ENCODE measurements at regions not wholly inside any gene's neighbourhood (a gene's known extent, or its start where the extent isn't known, plus 50 kb on each side); places are given as distances from the start of the nearest gene placed in this dataset.

- Histone ChIP-seq H3K9me2 (replicated peaks; ENCODE audit: insufficient read depth, low read length) (0 out of 2 replicates have a peak, but pooled peaks cover 3% of the 10 kb centered on the region), H3K27ac (ENCODE audit: low read length) (no peak overlapping the region), H3F3A (ENCODE audit: insufficient read depth, low read length) (no peaks in the 10 kb centered on the region), H3K9ac (ENCODE audit: low read length) (no peak overlapping the region), H3K36me3 (replicated peaks; ENCODE audit: insufficient read depth, low read length) (no peaks in the 10 kb centered on the region), H3K4me2 (ENCODE audit: low read depth, low read length) (no peak overlapping the region), H3K9me3 (replicated peaks; ENCODE audit: insufficient read depth, low read length) (no peaks in the 10 kb centered on the region), H2AFZ (ENCODE audit: low read length) (no peak overlapping the region), H3K4me3 (ENCODE audit: low read length) (no peak overlapping the region), H3K4me1 (ENCODE audit: low read length) (no peaks in the 10 kb centered on the region), H3K79me2 (ENCODE audit: low read length) (no peaks in the 10 kb centered on the region), H3K27me3 (replicated peaks; ENCODE audit: insufficient read depth, low read length) (no peaks in the 10 kb centered on the region), H4K20me1 (ENCODE audit: insufficient read depth, low read length) (no peaks in the 10 kb centered on the region)
- no peak for DNase-seq
- TF ChIP-seq EZH2 (optimal IDR thresholded peaks at IDR 0.05; ENCODE audit: low read depth, low read length) (no peak), EZH2phosphoT487 (IDR thresholded peaks at IDR 0.05; ENCODE audit: low read length) (no peak), CTCF (IDR thresholded peaks at IDR 0.05; ENCODE audit: low read length) (no peak)
Observed at GRCh38 chr15:92266796-92267685, 126.6 kb upstream of the ST8SIA2 start.

- Histone ChIP-seq H3K4me3 (ENCODE audit: low read length) (no peak overlapping the region), H3K27ac (ENCODE audit: low read length) (no peak overlapping the region), H3K4me2 (ENCODE audit: low read depth, low read length) (no peak overlapping the region), H3K79me2 (ENCODE audit: low read length) (no peaks in the 10 kb centered on the region), H3K9me2 (replicated peaks; ENCODE audit: insufficient read depth, low read length) (0 out of 2 replicates have a peak, but pooled peaks cover 3% of the 10 kb centered on the region), H3K27me3 (replicated peaks; ENCODE audit: insufficient read depth, low read length) (no peaks in the 10 kb centered on the region), H3F3A (ENCODE audit: insufficient read depth, low read length) (no peaks in the 10 kb centered on the region), H3K36me3 (replicated peaks; ENCODE audit: insufficient read depth, low read length) (no peaks in the 10 kb centered on the region), H3K9ac (ENCODE audit: low read length) (no peak overlapping the region), H4K20me1 (ENCODE audit: insufficient read depth, low read length) (no peaks in the 10 kb centered on the region), H2AFZ (ENCODE audit: low read length) (no peak overlapping the region), H3K4me1 (ENCODE audit: low read length) (no peaks in the 10 kb centered on the region), H3K9me3 (replicated peaks; ENCODE audit: insufficient read depth, low read length) (no peaks in the 10 kb centered on the region)
- DNase-seq: no peak
- TF ChIP-seq EZH2phosphoT487 (IDR thresholded peaks at IDR 0.05; ENCODE audit: low read length) (no peak), EZH2 (optimal IDR thresholded peaks at IDR 0.05; ENCODE audit: low read depth, low read length) (no peak), CTCF (IDR thresholded peaks at IDR 0.05; ENCODE audit: low read length) (no peak)
Observed at GRCh38 chr15:92268900-92269299, 124.8 kb upstream of the ST8SIA2 start.

- DNase-seq: no peak
- no peaks in the 10 kb centered on the region for H4K20me1 ChIP-seq (ENCODE audit: insufficient read depth, low read length)
- no peak overlapping the region for H3K27ac ChIP-seq (ENCODE audit: low read length)
- H3K4me3 ChIP-seq (ENCODE audit: low read length): no peak overlapping the region
- H3K79me2 ChIP-seq (ENCODE audit: low read length): no peaks in the 10 kb centered on the region
- no peak overlapping the region for H2AFZ ChIP-seq (ENCODE audit: low read length)
- TF ChIP-seq EZH2phosphoT487 (IDR thresholded peaks at IDR 0.05; ENCODE audit: low read length): no peak
- TF ChIP-seq CTCF (IDR thresholded peaks at IDR 0.05; ENCODE audit: low read length): no peak
- TF ChIP-seq EZH2 (optimal IDR thresholded peaks at IDR 0.05; ENCODE audit: low read depth, low read length): no peak
- H3K9me2 ChIP-seq (replicated peaks; ENCODE audit: insufficient read depth, low read length): no peaks in the 10 kb centered on the region
- H3F3A ChIP-seq (ENCODE audit: insufficient read depth, low read length): no peaks in the 10 kb centered on the region
- no peaks in the 10 kb centered on the region for H3K9me3 ChIP-seq (replicated peaks; ENCODE audit: insufficient read depth, low read length)
- no peaks in the 10 kb centered on the region for H3K36me3 ChIP-seq (replicated peaks; ENCODE audit: insufficient read depth, low read length)
- no peak overlapping the region for H3K9ac ChIP-seq (ENCODE audit: low read length)
- no peaks in the 10 kb centered on the region for H3K27me3 ChIP-seq (replicated peaks; ENCODE audit: insufficient read depth, low read length)
- H3K4me2 ChIP-seq (ENCODE audit: low read depth, low read length): no peak overlapping the region
- H3K4me1 ChIP-seq (ENCODE audit: low read length): no peaks in the 10 kb centered on the region
Observed at GRCh38 chr15:92271179-92271578, 122.5 kb upstream of the ST8SIA2 start.

Measured in MM.1S (cell line).